NCI-H345 (cell line): ENCODE measurements at regions not wholly inside any gene's neighbourhood (a gene's known extent, or its start where the extent isn't known, plus 50 kb on each side); places are given as distances from the start of the nearest gene placed in this dataset.
"Not testable (repeated sequence)": the region's sequence is repeated elsewhere in the genome, so short reads cannot be mapped to it uniquely, and the experiment has no call there.

Source experiments
- DNase-seq: peaks from one replicate; lab custom pipeline; 2025; lab: John Stamatoyannopoulos, UW

- no peak for DNase-seq
Measured at GRCh38 chr6:164072240-164072666, 657.7 kb downstream of the QKI start.

- no peak for DNase-seq
Measured at GRCh38 chr6:164069350-164069990, 655.0 kb downstream of the QKI start.

GRCh38 chr6:164068527-164068926, 654.0 kb downstream of the QKI start:
- no peak for DNase-seq

GRCh38 chr6:164066766-164067165, 652.2 kb downstream of the QKI start:
- DNase-seq: no peak

- DNase-seq: no peak
Measured at GRCh38 chr6:164066335-164066734, 651.8 kb downstream of the QKI start.

GRCh38 chr6:164063346-164063745, 648.8 kb downstream of the QKI start:
- DNase-seq: no peak

- no peak for DNase-seq
Measured at GRCh38 chr6:164062872-164063271, 648.4 kb downstream of the QKI start.

GRCh38 chr6:164057876-164058275, 643.4 kb downstream of the QKI start:
- no peak for DNase-seq

GRCh38 chr6:164051427-164051826, 636.9 kb downstream of the QKI start:
- DNase-seq: no peak

- DNase-seq: no peak
Measured at GRCh38 chr6:164049517-164049988, 635.0 kb downstream of the QKI start.

GRCh38 chr6:164048840-164049516, 634.5 kb downstream of the QKI start:
- DNase-seq: no peak

GRCh38 chr6:164045082-164045481, 630.6 kb downstream of the QKI start:
- no peak for DNase-seq

- not testable (repeated sequence) for DNase-seq
Measured at GRCh38 chr6:164043656-164044055, 629.1 kb downstream of the QKI start.

GRCh38 chr6:164042212-164042611, 627.7 kb downstream of the QKI start:
- DNase-seq: no peak

- DNase-seq: no peak
Measured at GRCh38 chr6:164040994-164041393, 626.5 kb downstream of the QKI start.

GRCh38 chr6:164039954-164040375, 625.4 kb downstream of the QKI start:
- no peak for DNase-seq

GRCh38 chr6:164037171-164037870, 622.8 kb downstream of the QKI start:
- no peak for DNase-seq

- DNase-seq: peak; percentile 79
Measured at GRCh38 chr6:164035900-164036485, 621.5 kb downstream of the QKI start.

GRCh38 chr6:164034602-164035140, 620.2 kb downstream of the QKI start:
- DNase-seq: no peak

- DNase-seq: no peak
Measured at GRCh38 chr6:164025180-164025579, 610.7 kb downstream of the QKI start.

GRCh38 chr6:164023535-164023934, 609.0 kb downstream of the QKI start:
- no peak for DNase-seq

- no peak for DNase-seq
Measured at GRCh38 chr6:164022632-164023031, 608.1 kb downstream of the QKI start.
